Stimulated activated CD8-positive, alpha-beta memory T cell treated with anti-CD3 and anti-CD28 coated beads, Interleukin-7, amount 100 ng/mL, for 1 hour (primary cell): ENCODE measurements at regions not wholly inside any gene's neighbourhood (a gene's known extent, or its start where the extent isn't known, plus 50 kb on each side); places are given as distances from the start of the nearest gene placed in this dataset.

ENCODE experiments used
- DNase-seq, 2 donors: peaks; one replicate each; pipeline ENCODE4 v3.0.0-alpha.2; 2020; ENCODE audit warnings: low read depth in 2 of 2

GRCh38 chr19:31559494-31559893 is 210.3 kb upstream of the TSHZ3 start:
- no peak for DNase-seq

DNA sequence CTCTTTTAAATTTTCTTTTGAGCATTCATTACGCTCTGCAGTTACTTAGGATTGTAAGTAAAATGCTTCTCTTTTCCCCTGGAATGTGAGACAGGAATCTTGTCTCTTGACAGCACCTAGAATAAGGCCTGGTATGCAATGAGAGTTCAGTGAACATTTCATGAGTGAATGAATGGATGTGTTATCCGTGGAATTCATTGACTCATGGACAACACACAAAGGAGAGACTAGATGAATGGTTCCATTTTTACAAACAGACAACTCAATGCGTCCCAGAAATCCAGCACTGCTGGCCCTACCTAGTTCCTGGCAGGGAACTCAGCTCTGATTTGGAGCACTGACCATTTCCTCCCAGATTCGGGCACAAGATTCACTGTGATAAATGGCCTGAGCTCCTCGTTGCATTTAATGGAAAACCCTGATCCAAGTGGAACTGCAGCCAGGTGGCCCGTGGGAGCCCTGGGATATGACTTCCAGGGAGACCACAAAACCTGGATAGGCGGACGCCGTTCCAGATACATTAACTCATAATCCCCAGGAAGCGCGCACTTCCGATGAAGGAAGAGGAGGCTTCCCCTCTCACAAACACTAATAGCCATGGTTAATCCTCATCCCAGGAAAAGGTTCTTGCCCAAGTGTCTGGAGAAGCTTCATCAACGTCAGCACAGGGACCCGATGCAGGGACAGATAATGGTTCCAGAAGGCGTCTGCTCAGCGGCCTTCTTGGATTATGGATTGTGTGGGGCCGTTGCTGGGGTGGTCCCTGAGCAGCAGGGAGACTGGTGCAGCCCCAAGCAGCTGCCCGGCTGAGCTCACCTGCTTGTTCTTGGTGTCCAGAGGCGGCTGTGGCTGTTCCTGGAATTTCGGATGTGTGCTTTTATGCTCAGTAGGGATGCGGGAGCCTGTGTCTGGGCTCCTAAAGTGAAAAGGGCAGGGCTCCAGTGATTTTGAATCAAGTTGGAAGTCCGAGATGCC is 211.1 kb upstream of the TSHZ3 start:
- no peak for DNase-seq

DNA sequence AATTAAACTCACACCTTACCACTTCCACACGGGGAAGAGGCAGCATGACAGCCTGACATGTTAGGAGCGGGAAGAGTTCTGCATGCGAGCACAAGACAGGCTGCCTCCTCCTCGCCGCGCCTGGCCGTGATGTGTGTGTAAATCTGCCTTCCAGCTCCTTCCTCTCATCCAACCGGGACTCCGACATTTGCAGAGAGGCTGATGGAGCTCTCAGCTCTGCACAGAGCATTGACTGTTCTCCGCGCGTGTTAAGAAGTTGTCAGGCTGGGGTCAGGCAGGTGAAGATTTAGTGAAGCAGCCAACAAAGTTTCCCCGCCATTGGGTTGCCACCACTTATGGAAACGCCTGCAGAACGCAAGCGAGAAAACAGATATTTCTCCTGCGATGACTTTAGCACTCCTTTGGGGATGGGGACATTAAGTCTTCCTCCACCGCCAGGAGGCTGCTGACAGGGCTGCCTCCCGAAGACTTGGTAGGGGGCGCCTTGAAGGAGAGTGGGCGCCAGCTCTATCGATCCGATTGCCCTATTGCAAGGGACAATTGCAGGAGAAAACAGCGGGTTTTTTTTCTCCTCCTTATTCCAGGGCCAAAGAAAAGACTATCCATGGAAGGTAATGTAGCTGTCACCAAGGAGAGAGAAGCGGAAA is 213.9 kb upstream of the TSHZ3 start:
- DNase-seq = no peak

DNA sequence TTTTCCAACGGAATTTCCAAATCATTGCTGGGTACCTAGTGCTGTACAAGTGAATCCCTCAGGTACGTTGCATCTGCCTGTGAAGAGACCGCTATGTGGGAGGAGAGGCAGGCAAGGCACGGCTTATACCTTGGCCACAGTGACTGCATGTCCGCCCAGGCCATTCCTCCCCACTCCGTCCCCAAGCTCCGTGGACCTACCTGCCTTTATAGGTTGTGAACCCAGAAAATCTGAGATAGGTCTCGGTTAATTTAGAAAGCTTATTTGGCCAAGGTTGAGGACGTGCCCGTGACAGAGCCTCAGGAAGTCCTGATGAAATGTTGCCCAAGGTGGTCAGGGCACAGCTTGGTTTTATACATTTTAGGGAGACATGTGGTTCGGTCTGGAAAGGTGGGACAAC is 218.5 kb upstream of the TSHZ3 start:
- no peak for DNase-seq

GRCh38 chr19:31568724-31569123 is 219.5 kb upstream of the TSHZ3 start:
- DNase-seq = no peak

DNA sequence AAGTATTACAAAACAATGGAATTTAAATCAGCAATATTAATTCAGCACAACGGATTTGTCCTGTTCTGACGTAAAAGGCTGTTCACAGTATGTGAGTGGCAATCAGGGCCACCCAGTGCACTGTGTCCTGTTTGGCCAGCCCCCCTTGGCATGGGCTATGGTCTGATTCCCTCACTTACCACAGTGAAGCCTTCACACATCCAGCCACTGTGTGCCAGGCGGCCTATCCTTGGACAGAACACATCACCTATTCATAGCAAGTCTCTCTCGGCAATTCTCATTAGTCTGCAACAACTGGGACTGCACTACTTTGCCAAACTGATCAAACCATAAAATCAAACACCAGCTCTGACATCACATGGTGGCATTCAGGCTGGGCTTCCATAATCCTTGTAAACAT is 221.5 kb upstream of the TSHZ3 start:
- DNase-seq = no peak

- DNase-seq = no peak
Observed at GRCh38 chr19:31572102-31572975, 223.1 kb upstream of the TSHZ3 start.

DNA sequence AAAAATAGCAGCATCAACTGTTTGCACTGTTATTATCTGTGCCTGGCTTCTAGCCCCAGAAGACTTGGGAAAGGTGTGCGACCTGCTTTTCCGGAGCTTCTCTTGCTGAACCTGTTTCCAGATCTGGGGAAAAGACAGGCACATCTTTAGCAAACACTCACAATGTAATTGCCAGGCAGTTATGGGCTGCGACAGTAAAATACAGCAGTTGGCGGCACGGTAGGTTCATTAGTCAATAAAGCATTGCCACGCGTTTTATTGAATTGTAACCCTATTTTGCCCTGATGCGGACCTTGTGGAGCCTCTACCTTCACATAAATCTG is 223.7 kb upstream of the TSHZ3 start:
- DNase-seq = no peak

DNA sequence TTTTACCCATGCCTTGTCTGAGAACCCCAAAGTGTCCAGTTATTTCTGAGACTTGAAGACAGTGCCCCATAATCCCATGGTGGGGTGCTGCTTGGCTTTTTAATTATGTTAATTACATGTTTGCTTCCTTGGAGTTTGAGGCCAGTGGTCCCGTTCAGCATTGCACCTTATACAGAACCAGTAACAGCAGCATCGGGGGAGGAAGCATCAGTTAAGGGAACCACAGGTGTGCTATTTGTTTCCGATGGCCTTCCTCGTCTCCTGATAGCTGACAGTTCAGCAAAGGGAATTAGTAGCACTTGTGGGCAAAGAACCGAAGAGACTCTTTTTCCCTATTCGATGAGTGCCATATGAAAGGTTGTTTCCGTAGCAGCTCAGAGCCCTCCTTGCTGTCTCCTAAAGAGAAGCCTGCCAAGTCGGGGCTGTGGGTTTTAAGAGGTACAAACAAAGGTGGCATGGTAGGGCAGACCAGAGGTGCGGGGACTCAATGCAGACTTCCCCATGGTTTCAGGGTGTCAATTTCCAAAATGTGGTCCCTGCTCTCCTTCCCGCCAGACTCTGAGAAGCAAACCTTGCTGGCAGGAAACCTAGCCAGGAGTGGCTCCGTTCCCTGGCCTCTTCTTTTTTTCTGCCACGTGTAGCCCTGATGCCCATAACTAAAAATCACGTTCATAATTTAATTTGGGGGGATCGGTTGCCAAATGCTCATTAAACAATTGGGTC is 225.2 kb upstream of the TSHZ3 start:
- DNase-seq = no peak

- no peak for DNase-seq
Observed at GRCh38 chr19:31575846-31576335, 226.7 kb upstream of the TSHZ3 start.

GRCh38 chr19:31578326-31578725 is 229.1 kb upstream of the TSHZ3 start:
- no peak for DNase-seq

- no peak for DNase-seq
Observed at GRCh38 chr19:31583148-31583547, 233.9 kb upstream of the TSHZ3 start.

- DNase-seq = no peak
Observed at GRCh38 chr19:31586282-31586681, 237.0 kb upstream of the TSHZ3 start.

DNA sequence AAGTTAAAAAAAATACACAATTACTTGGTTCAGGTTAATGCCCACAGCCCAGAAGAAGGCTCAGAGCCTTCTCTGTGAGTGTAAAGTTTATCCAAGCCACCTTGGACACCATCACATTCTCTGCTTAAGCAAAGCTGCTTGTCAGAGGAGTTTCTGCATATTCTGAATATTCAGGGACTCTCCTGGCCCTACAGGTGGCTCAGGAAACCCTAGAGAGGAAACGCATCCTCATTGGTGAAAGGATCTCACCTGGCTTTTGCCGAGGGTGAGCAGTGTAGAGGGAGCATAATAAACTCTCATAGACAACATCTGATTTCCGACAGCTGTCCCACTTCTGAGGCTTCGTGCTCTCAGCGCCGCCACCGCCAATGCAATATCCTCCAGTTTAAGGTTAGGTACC is 239.9 kb upstream of the TSHZ3 start:
- no peak for DNase-seq

DNA sequence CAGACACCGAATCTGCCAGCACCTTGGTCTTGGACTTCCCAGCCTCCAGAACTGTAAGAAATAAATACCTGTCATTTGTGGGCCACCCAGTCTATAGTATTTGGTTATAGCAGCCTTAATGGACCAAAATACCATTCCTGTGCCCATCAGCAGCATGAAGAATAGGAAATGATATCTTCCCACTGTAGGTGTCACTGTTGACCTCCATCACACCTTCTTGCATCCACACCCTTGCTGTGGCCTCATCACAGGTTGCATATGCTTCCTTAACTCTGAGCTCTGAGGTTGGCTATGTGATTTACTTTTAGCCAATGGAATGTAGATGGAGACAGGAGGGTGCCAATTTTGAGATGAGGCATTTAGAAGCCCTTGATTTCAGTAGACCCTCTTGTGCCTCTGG is 242.0 kb upstream of the TSHZ3 start:
- no peak for DNase-seq

- DNase-seq = no peak
Observed at GRCh38 chr19:31592456-31592855, 243.2 kb upstream of the TSHZ3 start.

DNA sequence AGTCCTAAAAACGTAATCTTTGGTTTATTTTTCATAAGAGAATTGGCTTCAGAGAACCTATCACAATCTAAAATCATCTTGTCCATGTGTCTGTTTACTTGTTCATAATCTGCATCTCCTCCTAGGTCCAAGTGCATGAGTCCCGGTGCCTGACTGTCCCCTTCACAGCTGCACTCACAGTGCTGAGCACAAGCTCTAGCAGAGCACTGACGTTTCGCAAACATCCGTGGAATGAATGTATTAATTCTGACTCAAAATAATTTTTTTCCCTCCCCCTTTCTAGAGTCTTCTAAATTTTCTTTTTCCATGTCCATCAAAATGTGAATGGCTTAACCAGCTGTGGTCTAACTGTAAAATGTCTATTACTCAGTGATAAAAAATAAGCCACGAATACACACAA is 245.5 kb upstream of the TSHZ3 start:
- DNase-seq = no peak

DNA sequence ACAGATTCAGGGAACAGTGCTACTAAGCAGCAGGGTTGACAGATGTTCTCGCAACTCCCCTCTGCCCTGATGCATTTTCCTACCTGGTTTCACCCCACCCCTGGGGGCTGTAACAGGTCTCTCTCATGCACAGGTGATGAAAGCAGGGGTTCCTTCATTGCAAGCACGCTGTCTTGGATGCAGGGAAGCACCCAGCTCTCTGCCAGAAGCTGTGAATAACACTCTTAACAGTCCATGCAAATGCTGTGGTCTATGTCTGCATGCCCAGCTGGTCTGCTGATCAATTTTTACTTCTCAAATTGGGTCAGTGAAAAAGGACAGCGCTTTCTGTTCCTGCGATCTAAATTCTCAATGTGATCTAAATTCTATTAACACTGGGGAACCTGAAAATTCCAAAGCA is 246.3 kb upstream of the TSHZ3 start:
- no peak for DNase-seq

- no peak for DNase-seq
Observed at GRCh38 chr19:31596751-31597150, 247.5 kb upstream of the TSHZ3 start.

GRCh38 chr19:31597616-31598015 is 248.4 kb upstream of the TSHZ3 start:
- no peak for DNase-seq

DNA sequence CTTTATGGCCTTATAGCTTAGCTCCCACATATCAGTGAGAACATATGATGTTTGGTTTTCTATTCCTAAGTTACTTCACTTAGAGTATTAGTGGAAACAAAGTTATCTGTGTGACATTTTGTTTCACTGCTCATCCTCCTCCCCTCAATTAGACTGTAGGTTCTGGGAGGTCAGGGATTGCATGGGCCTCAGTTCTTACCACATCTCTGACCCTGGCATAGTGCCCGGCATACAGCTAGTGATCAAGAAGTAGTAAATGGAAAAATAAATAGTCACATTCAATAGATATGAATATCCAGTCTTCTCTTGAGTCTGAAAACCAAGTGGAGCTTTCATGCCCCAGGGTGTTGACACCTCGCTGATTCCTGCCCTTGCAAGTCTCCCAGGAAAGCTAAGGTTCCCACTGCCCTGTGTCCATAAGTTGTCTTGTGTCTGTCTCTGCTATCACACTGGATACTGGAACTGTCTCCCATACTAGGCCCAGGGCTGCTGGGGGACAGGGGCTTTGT is 249.5 kb upstream of the TSHZ3 start:
- DNase-seq = no peak
